Cardiac fibroblast (primary cell): ENCODE measurements at regions not wholly inside any gene's neighbourhood (a gene's known extent, or its start where the extent isn't known, plus 50 kb on each side); places are given as distances from the start of the nearest gene placed in this dataset.

Experiments
- DNase-seq, 2 donors: peaks; one replicate each; pipeline versions ENCODE4 v3.0.0 to v3.0.0-alpha.2; 2010; ENCODE audit warnings: low read depth in 2 of 2
- H3K4me3 ChIP-seq, 2 donors: replicated peaks in 1 of 2; 1 replicate in 1 of 2; 2 replicates in 1 of 2; pipeline ENCODE4 v1.5.1; 2011; ENCODE audit warnings: low read depth in 2 of 2, low read length in 2 of 2, mild to moderate bottlenecking in 2 of 2, moderate library complexity in 1 of 2
- TF ChIP-seq, protein P1 (sequence below): IDR thresholded peaks from one replicate; pipeline ENCODE4 v1.5.1; 2011; ENCODE audit warnings: low read depth, mild to moderate bottlenecking, low read length, inconsistent platforms

DNA sequence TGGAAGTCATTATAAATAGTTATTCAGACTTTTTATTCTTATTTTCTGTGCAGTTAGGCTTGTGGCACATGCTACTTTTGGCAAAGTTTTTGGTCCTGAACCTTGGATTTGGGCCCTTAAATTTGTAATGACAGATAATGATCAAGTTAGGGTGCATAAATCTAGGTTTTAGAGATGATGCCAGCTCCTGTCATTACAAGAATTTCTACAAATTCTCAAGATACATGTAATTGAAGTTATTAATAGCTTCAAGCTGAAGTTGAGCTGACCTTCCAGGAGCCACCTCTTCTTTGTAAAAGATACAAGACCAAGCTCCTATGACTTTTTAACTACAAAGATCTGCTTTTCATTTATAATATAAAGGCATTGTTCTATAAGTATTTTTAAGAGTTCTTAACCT, 255.6 kb upstream of the UGT8 start:
- TF ChIP-seq, protein P1, sequence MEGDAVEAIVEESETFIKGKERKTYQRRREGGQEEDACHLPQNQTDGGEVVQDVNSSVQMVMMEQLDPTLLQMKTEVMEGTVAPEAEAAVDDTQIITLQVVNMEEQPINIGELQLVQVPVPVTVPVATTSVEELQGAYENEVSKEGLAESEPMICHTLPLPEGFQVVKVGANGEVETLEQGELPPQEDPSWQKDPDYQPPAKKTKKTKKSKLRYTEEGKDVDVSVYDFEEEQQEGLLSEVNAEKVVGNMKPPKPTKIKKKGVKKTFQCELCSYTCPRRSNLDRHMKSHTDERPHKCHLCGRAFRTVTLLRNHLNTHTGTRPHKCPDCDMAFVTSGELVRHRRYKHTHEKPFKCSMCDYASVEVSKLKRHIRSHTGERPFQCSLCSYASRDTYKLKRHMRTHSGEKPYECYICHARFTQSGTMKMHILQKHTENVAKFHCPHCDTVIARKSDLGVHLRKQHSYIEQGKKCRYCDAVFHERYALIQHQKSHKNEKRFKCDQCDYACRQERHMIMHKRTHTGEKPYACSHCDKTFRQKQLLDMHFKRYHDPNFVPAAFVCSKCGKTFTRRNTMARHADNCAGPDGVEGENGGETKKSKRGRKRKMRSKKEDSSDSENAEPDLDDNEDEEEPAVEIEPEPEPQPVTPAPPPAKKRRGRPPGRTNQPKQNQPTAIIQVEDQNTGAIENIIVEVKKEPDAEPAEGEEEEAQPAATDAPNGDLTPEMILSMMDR, result no peak
- H3K4me3 ChIP-seq, result no peak overlapping the region
- no peak for DNase-seq

DNA sequence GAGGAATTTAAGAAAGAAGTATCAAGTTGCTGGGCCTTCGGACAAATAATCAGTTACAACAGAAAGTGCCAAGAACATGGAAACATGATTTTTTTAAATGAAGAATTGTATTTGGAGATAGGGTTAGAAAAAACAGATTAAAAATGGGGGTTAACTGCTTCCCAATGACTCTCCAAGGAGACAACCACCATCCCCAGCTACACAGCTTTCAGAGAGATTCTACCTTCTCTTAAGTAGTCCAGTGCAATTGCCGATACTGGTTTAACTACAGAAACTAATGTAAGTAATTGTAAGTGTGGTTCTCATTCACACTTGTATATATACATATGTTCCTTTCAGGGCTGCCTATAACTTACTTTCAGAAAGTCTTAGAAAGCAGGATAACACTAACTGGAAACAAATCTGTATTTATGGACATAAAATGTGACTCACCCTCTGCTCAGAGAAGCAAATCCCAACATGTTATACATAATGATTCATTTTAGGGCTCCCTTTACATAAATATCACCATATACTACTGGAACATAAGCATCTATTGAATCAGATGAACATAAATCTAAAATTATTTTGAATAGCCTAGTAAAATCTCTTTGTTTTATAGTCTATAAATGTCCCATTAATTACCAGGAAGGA, 248.9 kb upstream of the UGT8 start:
- no peak overlapping the region for H3K4me3 ChIP-seq
- TF ChIP-seq, protein P1, result no peak
- peak in 1 of 2 donors; percentile 46 for DNase-seq

- TF ChIP-seq, protein P1, result no peak
- no peak for DNase-seq
- no peak overlapping the region for H3K4me3 ChIP-seq
Measured at GRCh38 chr4:114358901-114359300, 239.7 kb upstream of the UGT8 start.

DNA sequence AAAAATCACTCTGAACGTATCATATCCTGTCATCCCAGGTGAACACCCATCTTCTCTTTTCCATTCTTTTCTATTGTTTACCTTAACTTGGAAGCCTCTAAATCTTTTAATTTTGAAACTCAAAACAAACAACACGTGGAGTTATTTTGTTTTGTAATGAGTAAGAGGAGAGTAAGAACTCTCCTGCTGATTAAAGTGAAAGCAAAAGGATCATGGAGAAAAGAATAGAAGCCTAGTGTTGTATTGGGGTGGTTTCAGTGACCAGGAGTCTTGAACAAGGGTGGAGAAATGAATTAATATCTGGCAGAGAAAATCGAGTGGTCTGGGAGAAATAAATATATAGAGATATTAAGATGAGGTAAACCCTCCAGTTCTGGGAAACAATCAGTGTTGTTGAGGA, 237.4 kb upstream of the UGT8 start:
- no peak overlapping the region for H3K4me3 ChIP-seq
- DNase-seq, result no peak

GRCh38 chr4:114364857-114365256, 233.8 kb upstream of the UGT8 start:
- TF ChIP-seq, protein P1, result no peak
- H3K4me3 ChIP-seq, result no peak overlapping the region
- DNase-seq, result peak; percentile 69 to 85

More for the DNA sequence above, 237.4 kb upstream of the UGT8 start:
- TF ChIP-seq, protein P1, result no peak

GRCh38 chr4:114365591-114365990, 233.0 kb upstream of the UGT8 start:
- TF ChIP-seq, protein P1, result no peak
- no peak for DNase-seq

DNA sequence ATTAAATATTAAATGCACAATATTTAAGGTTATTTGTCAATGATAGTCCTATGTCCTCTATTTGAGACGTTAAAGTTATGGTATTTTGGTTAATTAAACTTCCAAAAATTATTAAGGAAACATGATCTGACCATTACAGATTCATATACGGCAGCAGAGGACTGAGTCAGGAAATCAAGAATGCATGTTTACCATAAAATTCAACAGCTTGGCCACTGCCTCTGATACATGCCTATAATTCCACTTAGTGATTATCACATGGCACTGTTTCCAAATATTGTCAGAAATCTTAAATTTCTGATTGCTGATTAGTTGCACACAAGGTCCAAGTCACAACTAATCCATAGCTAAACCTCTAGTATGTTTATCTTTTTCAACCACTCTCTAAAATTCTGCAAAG, 232.2 kb upstream of the UGT8 start:
- no peak overlapping the region for H3K4me3 ChIP-seq
- TF ChIP-seq, protein P1, result no peak
- DNase-seq, result no peak

More at GRCh38 chr4:114365591-114365990, 233.0 kb upstream of the UGT8 start:
- no peak overlapping the region for H3K4me3 ChIP-seq
